Esophagus (tissue), 2 donors: ENCODE measurements at regions not wholly inside any gene's neighbourhood (a gene's known extent, or its start where the extent isn't known, plus 50 kb on each side); places are given as distances from the start of the nearest gene placed in this dataset.
"Not testable (repeated sequence)": the region's sequence is repeated elsewhere in the genome, so short reads cannot be mapped to it uniquely, and the experiment has no call there.

ENCODE experiments used
- H3K27ac ChIP-seq, 2 donors: one replicate each; pipeline ENCODE4 v1.5.1; 2013; ENCODE audit warnings: low read depth in 2 of 2, mild to moderate bottlenecking in 2 of 2, inconsistent platforms in 1 of 2, low read length in 1 of 2, moderate library complexity in 1 of 2
- H3K27me3 ChIP-seq, 2 donors: one replicate each; pipeline ENCODE4 v1.6.1; 2013; ENCODE audit warnings: low read length in 2 of 2, control low read depth in 1 of 2, mild to moderate bottlenecking in 1 of 2; ENCODE audit not compliant: insufficient read depth in 2 of 2, control insufficient read depth in 1 of 2
- H3K36me3 ChIP-seq, 2 donors: one replicate each; pipeline ENCODE4 v1.6.1; 2013; ENCODE audit warnings: low read length in 1 of 2; ENCODE audit not compliant: control insufficient read depth in 2 of 2, insufficient read depth in 2 of 2
- H3K4me1 ChIP-seq, 2 donors: one replicate each; pipeline ENCODE4 v1.6.1; 2013; ENCODE audit warnings: low read length in 1 of 2; ENCODE audit not compliant: control insufficient read depth in 2 of 2, insufficient read depth in 2 of 2
- H3K4me3 ChIP-seq, 2 donors: one replicate each; pipeline ENCODE4 v1.5.1; 2013; ENCODE audit warnings: low read length in 2 of 2, mild to moderate bottlenecking in 2 of 2, low read depth in 1 of 2, moderate library complexity in 1 of 2
- H3K9me3 ChIP-seq, 2 donors: one replicate each; pipeline ENCODE4 v1.6.1; 2013; ENCODE audit warnings: mild to moderate bottlenecking in 2 of 2, low read depth in 1 of 2, low read length in 1 of 2, moderate library complexity in 1 of 2; ENCODE audit not compliant: control insufficient read depth in 2 of 2, insufficient read depth in 1 of 2
- WGBS, 2 donors: extraction: QIAGEN DNeasy Blood & Tissue Kit; methylation state at CpG; one replicate each; pipeline ENCODE4 v1.1.7; 2013; 5-methylcytosine and 5-hydroxymethylcytosine counted together
- donor health status: healthy with polysubstance abuse.
- donor health status: Bipolar disorder and iron deficiency.

DNA sequence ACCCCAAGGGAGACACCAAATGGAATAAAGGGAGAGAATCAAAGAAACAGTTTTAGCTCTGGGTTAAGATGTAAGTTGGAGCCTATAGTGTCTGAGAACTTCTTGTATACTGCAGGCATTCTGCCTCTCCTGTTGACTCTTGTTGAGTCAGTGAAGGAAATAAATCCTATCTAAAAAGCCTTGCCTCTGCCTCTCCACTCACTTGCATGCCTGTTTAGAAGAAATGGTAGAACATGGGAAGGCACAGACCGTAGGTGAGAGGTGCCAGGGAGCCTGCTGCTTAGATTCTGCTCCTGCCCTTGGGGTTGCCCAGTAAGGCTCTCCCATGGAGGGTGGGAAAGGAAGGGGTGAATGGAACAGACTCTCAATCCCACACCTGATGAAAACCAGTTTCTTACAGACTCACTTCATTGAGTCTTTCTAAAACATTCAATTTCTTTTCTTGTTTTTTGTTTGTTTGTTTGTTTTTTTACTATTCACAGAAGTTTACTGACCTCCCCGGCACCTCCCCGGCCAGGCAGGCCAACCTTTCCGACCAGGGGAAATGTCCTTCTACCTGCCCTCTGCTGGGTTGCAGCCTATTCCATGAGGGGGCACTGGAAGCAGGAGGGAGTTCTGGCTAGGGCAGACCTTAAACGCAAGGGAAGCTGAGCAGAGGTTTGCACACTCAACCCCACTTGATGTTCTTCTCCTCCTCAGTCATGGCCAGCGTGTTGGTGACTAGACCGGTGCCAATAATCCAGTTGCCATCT is 211.7 kb upstream of the WSB1 start:
- 81 to 82% methylated on average over 7 of the region's 7 CpGs for WGBS, 2 donors
- Histone ChIP-seq H3K4me3 (no peak overlapping the region), H3K27ac (no peak overlapping the region), H3K4me1 (no peaks in the 10 kb centered on the region), H3K27me3 (no peaks in the 10 kb centered on the region), H3K36me3 (no peaks in the 10 kb centered on the region), H3K9me3 (peaks cover 4 to 9% of the 10 kb centered on the region in 2 donors)

GRCh38 chr17:27082775-27083154 is 211.1 kb upstream of the WSB1 start:
- WGBS, 2 donors, result 84 to 87% methylated on average over 5 to 6 of the region's 6 CpGs
- no peak overlapping the region for H3K4me3 ChIP-seq
- peaks cover 4 to 9% of the 10 kb centered on the region in 2 donors for H3K9me3 ChIP-seq

DNA sequence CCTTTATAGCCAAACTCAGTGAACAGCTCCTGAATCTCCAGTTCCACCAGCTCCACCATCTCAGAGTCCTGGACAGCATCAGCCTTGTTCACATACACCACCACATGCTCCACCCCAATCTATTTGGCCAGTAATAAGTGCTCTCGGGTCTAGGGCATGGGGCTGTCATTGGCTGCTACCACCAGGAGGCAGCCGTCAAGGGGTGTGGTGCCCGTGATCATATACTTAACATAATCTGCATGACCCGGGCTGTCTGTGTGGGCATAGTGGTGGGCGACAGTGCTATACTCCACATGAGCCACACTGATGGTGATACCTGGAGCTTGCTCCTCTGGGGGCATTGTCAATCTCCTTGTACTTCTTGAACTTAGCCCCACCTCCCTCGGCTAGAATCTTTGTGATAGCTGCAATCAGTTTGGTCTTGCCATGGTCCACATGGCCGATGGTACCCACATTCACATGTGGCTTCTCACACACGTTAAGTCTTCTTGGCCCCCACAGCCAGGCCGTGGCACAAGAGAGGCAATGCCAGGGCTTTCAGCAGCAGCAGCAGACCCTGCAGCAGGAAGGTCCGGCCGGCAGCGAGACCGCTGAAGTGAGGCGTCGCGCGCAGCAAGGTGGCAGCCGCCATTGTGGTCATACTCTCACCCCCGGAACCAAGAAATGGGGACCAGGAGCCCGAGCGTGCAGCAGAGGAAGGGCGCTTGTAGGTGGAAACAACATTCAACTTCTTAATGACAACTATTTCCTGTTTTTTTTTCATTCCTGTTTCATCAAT is 210.3 kb upstream of the WSB1 start:
- H3K36me3 ChIP-seq, result no peaks in the 10 kb centered on the region
- WGBS, 2 donors, result 85% methylated on average over 22 of the region's 22 CpGs
- no peaks in the 10 kb centered on the region for H3K4me1 ChIP-seq
- H3K4me3 ChIP-seq, result no peak overlapping the region
- H3K9me3 ChIP-seq, result peaks cover 4 to 9% of the 10 kb centered on the region in 2 donors
- no peaks in the 10 kb centered on the region for H3K27me3 ChIP-seq
- no peak overlapping the region for H3K27ac ChIP-seq

More at GRCh38 chr17:27082775-27083154, 211.1 kb upstream of the WSB1 start:
- H3K27me3 ChIP-seq, result no peaks in the 10 kb centered on the region
- H3K4me1 ChIP-seq, result no peaks in the 10 kb centered on the region
- no peaks in the 10 kb centered on the region for H3K36me3 ChIP-seq
- no peak overlapping the region for H3K27ac ChIP-seq

DNA sequence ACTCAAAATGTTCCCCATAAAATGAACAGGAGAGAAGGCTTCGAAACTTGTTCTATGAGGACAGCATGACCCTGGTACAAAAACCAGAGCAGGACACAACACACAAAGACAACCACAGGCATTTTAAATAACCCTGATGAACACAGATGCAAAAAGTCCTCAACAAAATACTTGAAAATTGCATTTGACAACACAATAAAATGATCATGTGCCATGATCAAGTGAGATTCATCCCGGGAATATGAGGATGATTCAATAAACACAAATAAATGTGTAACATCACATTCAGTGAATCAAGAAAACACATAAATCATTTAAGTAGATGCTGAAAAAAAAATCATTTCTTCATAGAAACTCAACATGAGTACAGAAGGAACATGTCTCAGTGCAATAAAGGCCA is 208.4 kb upstream of the WSB1 start:
- Histone ChIP-seq H3K27ac (no peak overlapping the region), H3K9me3 (peaks cover 7 to 9% of the 10 kb centered on the region in 2 donors), H3K4me1 (no peaks in the 10 kb centered on the region), H3K27me3 (no peaks in the 10 kb centered on the region), H3K4me3 (no peak overlapping the region), H3K36me3 (no peaks in the 10 kb centered on the region)
- 70 to 75% methylated on average over 2 of the region's 2 CpGs for WGBS, 2 donors

- 61 to 70% methylated on average over 4 of the region's 4 CpGs for WGBS, 2 donors
- Histone ChIP-seq H3K4me3 (no peak overlapping the region), H3K27ac (no peak overlapping the region), H3K4me1 (peaks cover 0 to 2% of the 10 kb centered on the region in 2 donors), H3K36me3 (no peaks in the 10 kb centered on the region), H3K9me3 (peaks cover 7 to 14% of the 10 kb centered on the region in 2 donors), H3K27me3 (no peaks in the 10 kb centered on the region)
These were observed 207.4 kb upstream of the WSB1 start for GRCh38 chr17:27086526-27086925.

- Histone ChIP-seq H3K27me3 (no peaks in the 10 kb centered on the region), H3K4me3 (no peak overlapping the region), H3K4me1 (peaks cover 0 to 2% of the 10 kb centered on the region in 2 donors), H3K27ac (no peak overlapping the region), H3K36me3 (no peaks in the 10 kb centered on the region), H3K9me3 (peaks cover 3 to 11% of the 10 kb centered on the region in 2 donors)
- WGBS, 2 donors, result 66 to 75% methylated on average over 5 of the region's 5 CpGs
These were observed 205.8 kb upstream of the WSB1 start for GRCh38 chr17:27087935-27088766.

DNA sequence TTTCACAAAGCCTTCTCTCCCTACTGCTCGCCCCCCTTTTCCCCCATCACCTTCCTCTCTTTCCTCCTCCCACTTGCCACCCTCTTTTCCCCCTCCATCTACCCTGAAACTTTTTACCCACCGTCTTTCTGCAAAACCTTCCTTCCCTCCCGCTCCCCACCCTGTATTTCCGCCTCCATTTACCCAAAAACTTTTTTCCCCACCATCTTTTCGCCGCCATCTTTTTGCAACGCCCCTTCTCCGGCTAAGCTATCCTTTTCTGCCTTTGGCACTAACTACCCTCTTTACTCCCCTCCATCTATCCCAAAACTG is 205.2 kb upstream of the WSB1 start:
- no peaks in the 10 kb centered on the region for H3K27me3 ChIP-seq
- no peak overlapping the region for H3K4me3 ChIP-seq
- 61% methylated on average over 8 of the region's 8 CpGs for WGBS, 2 donors
- H3K36me3 ChIP-seq, result no peaks in the 10 kb centered on the region
- peaks cover 0 to 2% of the 10 kb centered on the region in 2 donors for H3K4me1 ChIP-seq
- no peak overlapping the region for H3K27ac ChIP-seq
- H3K9me3 ChIP-seq, result peaks cover 3 to 6% of the 10 kb centered on the region in 2 donors

GRCh38 chr17:27089079-27089928 is 204.6 kb upstream of the WSB1 start:
- WGBS, 2 donors, result 71 to 72% methylated on average over 29 of the region's 29 CpGs
- not testable (repeated sequence) for H3K36me3 ChIP-seq, H3K4me3 ChIP-seq, H3K9me3 ChIP-seq, H3K4me1 ChIP-seq, H3K27ac ChIP-seq, H3K27me3 ChIP-seq

- Histone ChIP-seq H3K4me1 (peaks cover 0 to 2% of the 10 kb centered on the region in 2 donors), H3K4me3 (no peak overlapping the region), H3K27me3 (no peaks in the 10 kb centered on the region), H3K36me3 (no peaks in the 10 kb centered on the region), H3K27ac (no peak overlapping the region), H3K9me3 (peaks cover 3 to 5% of the 10 kb centered on the region in 2 donors)
- WGBS, 2 donors, result 92 to 100% methylated on average over 1 of the region's 1 CpG
These were observed 204.0 kb upstream of the WSB1 start for GRCh38 chr17:27089929-27090247.
